Prostate gland (tissue), 2 donors: ENCODE measurements at regions not wholly inside any gene's neighbourhood (a gene's known extent, or its start where the extent isn't known, plus 50 kb on each side); places are given as distances from the start of the nearest gene placed in this dataset.

Experiments used
- POLR2AphosphoS5 ChIP-seq: sonication (generic); formaldehyde crosslinking; IDR thresholded peaks from one replicate; pipeline ENCODE4 v1.6.1; 2017; ENCODE audit warnings: antibody characterized with exemption
- TF ChIP-seq, protein P1 (sequence below), 4 experiments: fragments of 200-600 bp in 2 of 4; fragments of 450-650 bp in 2 of 4; sonication (generic) in 2 of 4; IDR thresholded peaks; 1 replicate in 3 of 4; 2 replicates in 1 of 4; pipeline ENCODE4 v1.5.1; 2016 to 2019; ENCODE audit warnings: antibody characterized with exemption in 4 of 4, mild to moderate bottlenecking in 2 of 4, moderate library complexity in 2 of 4

DNA sequence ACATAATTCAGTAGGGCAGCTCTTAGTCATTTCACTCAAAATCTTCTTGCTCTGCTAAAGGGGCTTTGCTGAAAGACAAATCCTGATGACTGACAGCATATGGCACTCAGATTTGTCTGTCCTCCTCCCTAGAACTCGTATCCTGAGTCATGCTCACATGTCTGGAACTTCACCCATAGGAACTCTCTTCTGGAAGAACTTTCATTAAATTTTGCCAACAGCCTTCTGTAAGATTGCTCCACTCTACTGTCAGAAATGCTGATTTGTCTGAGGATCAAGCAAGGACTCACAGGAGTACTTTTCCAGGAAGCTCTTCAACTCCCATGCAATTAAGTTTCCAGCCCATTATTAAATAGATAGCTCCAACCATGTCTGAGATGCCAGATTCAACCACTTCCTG, 59.8 kb upstream of the SNX2 start:
- no peak for TF ChIP-seq POLR2AphosphoS5
- TF ChIP-seq, protein P1, sequence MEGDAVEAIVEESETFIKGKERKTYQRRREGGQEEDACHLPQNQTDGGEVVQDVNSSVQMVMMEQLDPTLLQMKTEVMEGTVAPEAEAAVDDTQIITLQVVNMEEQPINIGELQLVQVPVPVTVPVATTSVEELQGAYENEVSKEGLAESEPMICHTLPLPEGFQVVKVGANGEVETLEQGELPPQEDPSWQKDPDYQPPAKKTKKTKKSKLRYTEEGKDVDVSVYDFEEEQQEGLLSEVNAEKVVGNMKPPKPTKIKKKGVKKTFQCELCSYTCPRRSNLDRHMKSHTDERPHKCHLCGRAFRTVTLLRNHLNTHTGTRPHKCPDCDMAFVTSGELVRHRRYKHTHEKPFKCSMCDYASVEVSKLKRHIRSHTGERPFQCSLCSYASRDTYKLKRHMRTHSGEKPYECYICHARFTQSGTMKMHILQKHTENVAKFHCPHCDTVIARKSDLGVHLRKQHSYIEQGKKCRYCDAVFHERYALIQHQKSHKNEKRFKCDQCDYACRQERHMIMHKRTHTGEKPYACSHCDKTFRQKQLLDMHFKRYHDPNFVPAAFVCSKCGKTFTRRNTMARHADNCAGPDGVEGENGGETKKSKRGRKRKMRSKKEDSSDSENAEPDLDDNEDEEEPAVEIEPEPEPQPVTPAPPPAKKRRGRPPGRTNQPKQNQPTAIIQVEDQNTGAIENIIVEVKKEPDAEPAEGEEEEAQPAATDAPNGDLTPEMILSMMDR (IDR thresholded peaks at IDR 0.05), result no peak
